ENCODE measurements at regions not wholly inside any gene's neighbourhood (a gene's known extent, or its start where the extent isn't known, plus 50 kb on each side); places are given as distances from the start of the nearest gene placed in this dataset.

DNA sequence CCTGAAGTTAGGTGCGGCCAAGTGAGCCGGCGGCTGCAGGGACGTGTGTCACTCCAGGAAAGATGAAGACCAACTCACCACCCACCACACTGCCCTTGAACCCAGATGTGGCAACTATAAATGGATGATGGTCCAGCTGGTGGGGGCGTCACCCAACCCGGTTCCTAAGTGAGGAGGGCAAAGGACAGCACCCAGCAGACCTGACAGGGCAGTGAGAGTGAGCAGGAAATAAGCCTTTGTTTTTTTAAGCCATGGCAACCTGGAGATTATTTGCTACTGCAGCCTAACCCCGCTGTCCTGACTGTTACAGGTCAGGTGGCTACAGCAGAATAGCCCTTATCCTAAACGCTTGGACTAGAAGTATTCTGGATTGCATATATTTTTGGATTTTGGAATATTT is 228.9 kb downstream of the CTTN start:
- TF ChIP-seq, protein P1, sequence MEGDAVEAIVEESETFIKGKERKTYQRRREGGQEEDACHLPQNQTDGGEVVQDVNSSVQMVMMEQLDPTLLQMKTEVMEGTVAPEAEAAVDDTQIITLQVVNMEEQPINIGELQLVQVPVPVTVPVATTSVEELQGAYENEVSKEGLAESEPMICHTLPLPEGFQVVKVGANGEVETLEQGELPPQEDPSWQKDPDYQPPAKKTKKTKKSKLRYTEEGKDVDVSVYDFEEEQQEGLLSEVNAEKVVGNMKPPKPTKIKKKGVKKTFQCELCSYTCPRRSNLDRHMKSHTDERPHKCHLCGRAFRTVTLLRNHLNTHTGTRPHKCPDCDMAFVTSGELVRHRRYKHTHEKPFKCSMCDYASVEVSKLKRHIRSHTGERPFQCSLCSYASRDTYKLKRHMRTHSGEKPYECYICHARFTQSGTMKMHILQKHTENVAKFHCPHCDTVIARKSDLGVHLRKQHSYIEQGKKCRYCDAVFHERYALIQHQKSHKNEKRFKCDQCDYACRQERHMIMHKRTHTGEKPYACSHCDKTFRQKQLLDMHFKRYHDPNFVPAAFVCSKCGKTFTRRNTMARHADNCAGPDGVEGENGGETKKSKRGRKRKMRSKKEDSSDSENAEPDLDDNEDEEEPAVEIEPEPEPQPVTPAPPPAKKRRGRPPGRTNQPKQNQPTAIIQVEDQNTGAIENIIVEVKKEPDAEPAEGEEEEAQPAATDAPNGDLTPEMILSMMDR (IDR thresholded peaks at IDR 0.05), result no peak
- TF ChIP-seq POLR2A (IDR thresholded peaks at IDR 0.05), result no peak

Measured in thyroid gland (tissue), 4 donors.